ENCODE measurements at regions not wholly inside any gene's neighbourhood (a gene's known extent, or its start where the extent isn't known, plus 50 kb on each side); places are given as distances from the start of the nearest gene placed in this dataset.

- WGBS, result 80% methylated on average over 5 of the region's 5 CpGs
- Histone ChIP-seq H3K4me3 (no peak overlapping the region), H3K27me3 (no peaks in the 10 kb centered on the region), H3K4me1 (no peaks in the 10 kb centered on the region), H3K36me3 (no peaks in the 10 kb centered on the region), H3K9me3 (no peaks in the 10 kb centered on the region), H3K27ac (replicated peaks in 1 of 4) (no peak overlapping the region)
- TF ChIP-seq POLR2AphosphoS5 (IDR thresholded peaks at IDR 0.05), result no peak
- TF ChIP-seq POLR2A (IDR thresholded peaks at IDR 0.05; ENCODE audit: low read depth), result no peak
- TF ChIP-seq EP300 (IDR thresholded peaks at IDR 0.05), result no peak
- no peak for TF ChIP-seq CTCF (IDR thresholded peaks at IDR 0.05)
- intact Hi-C loops (cut with DNase I), result no loop called here
- DNase-seq (ENCODE audit: extremely low spot score), result no peak
Observed at GRCh38 chr20:24337551-24337950, 131.9 kb upstream of the SYNDIG1 start.

GRCh38 chr20:24337069-24337468, 132.4 kb upstream of the SYNDIG1 start:
- no peak for DNase-seq (ENCODE audit: extremely low spot score)
- no peaks in the 10 kb centered on the region for H3K36me3 ChIP-seq
- intact Hi-C loops (cut with DNase I), result no loop called here

DNA sequence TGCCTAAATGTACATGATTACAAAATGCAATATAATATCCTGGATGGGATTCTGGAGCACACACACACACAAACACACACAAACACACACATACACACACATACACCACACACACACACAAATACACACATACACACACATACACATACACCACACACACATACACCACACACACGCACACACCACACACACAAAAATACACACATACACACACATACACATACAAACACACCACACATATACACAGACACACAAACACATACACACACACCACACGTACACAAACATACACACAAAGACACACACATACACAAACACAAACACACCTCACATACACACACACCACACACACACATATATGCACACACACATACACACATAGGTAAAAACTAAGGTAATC, 134.6 kb upstream of the SYNDIG1 start:
- H3K27me3 ChIP-seq, result no peaks in the 10 kb centered on the region
- TF ChIP-seq CTCF (IDR thresholded peaks at IDR 0.05) (no peak), POLR2A (IDR thresholded peaks at IDR 0.05; ENCODE audit: low read depth) (no peak), EP300 (IDR thresholded peaks at IDR 0.05) (no peak), POLR2AphosphoS5 (IDR thresholded peaks at IDR 0.05) (no peak)
- no peak for DNase-seq (ENCODE audit: extremely low spot score)
- no peak overlapping the region for H3K27ac ChIP-seq (replicated peaks in 1 of 4)
- WGBS, result 90% methylated on average over 2 of the region's 2 CpGs
- H3K4me3 ChIP-seq, result no peak overlapping the region
- intact Hi-C loops (cut with DNase I), result no loop called here
- H3K9me3 ChIP-seq, result no peaks in the 10 kb centered on the region
- no peaks in the 10 kb centered on the region for H3K4me1 ChIP-seq
- no peaks in the 10 kb centered on the region for H3K36me3 ChIP-seq

More at GRCh38 chr20:24337069-24337468, 132.4 kb upstream of the SYNDIG1 start:
- H3K27ac ChIP-seq (replicated peaks in 1 of 4), result no peak overlapping the region
- H3K4me3 ChIP-seq, result no peak overlapping the region
- H3K9me3 ChIP-seq, result no peaks in the 10 kb centered on the region
- no peak for TF ChIP-seq EP300 (IDR thresholded peaks at IDR 0.05)
- no peak for TF ChIP-seq CTCF (IDR thresholded peaks at IDR 0.05)
- H3K27me3 ChIP-seq, result no peaks in the 10 kb centered on the region
- 54% methylated on average over 4 of the region's 4 CpGs for WGBS
- H3K4me1 ChIP-seq, result no peaks in the 10 kb centered on the region

DNA sequence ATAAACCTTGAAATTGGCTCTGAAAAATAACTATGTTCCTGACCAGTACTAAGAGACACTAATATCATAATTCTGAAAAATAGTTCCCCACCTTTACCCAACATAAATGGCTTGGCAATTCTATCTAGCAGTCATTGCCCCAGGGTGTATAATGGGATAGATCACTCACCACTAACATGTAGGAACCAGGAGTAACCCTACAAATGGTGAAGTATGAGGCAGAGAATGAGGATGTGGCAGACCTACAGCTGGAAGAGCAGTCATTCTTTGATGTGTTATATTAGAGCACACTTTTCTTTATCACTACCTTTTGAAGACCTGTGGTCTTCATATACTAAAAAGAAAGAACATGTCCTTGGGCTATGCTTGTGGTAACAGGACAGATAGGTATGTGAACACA, 136.5 kb upstream of the SYNDIG1 start:
- no peak for DNase-seq (ENCODE audit: extremely low spot score)
- intact Hi-C loops (cut with DNase I), result no loop called here
- Histone ChIP-seq H3K27me3 (no peaks in the 10 kb centered on the region), H3K4me1 (no peaks in the 10 kb centered on the region), H3K4me3 (no peak overlapping the region), H3K9me3 (no peaks in the 10 kb centered on the region), H3K27ac (replicated peaks in 1 of 4) (no peak overlapping the region), H3K36me3 (no peaks in the 10 kb centered on the region)
- TF ChIP-seq POLR2AphosphoS5 (IDR thresholded peaks at IDR 0.05) (no peak), EP300 (IDR thresholded peaks at IDR 0.05) (no peak), POLR2A (IDR thresholded peaks at IDR 0.05; ENCODE audit: low read depth) (no peak), CTCF (IDR thresholded peaks at IDR 0.05) (no peak)

- DNase-seq (ENCODE audit: extremely low spot score), result no peak
- 86% methylated on average over 4 of the region's 4 CpGs for WGBS
- no peaks in the 10 kb centered on the region for H3K9me3 ChIP-seq
- no peaks in the 10 kb centered on the region for H3K4me1 ChIP-seq
- TF ChIP-seq CTCF (IDR thresholded peaks at IDR 0.05) (no peak), POLR2A (IDR thresholded peaks at IDR 0.05; ENCODE audit: low read depth) (no peak), EP300 (IDR thresholded peaks at IDR 0.05) (no peak), POLR2AphosphoS5 (IDR thresholded peaks at IDR 0.05) (no peak)
- H3K4me3 ChIP-seq, result no peak overlapping the region
- no peaks in the 10 kb centered on the region for H3K36me3 ChIP-seq
- no peak overlapping the region for H3K27ac ChIP-seq (replicated peaks in 1 of 4)
- intact Hi-C loops (cut with DNase I), result no loop called here
- no peaks in the 10 kb centered on the region for H3K27me3 ChIP-seq
Observed at GRCh38 chr20:24331939-24332338, 137.5 kb upstream of the SYNDIG1 start.
